Ishikawa (cell line): ENCODE measurements at regions not wholly inside any gene's neighbourhood (a gene's known extent, or its start where the extent isn't known, plus 50 kb on each side); places are given as distances from the start of the nearest gene placed in this dataset.

ENCODE experiments used
- FOXM1 ChIP-seq: IDR thresholded peaks from 2 replicates; pipeline ENCODE4 v1.6.1; 2012; ENCODE audit warnings: low read depth, borderline replicate concordance
- NFIC ChIP-seq: IDR thresholded peaks from 2 replicates; pipeline ENCODE4 v1.6.1; 2012
- RAD21 ChIP-seq: IDR thresholded peaks from 2 replicates; pipeline ENCODE4 v1.6.1; 2012; ENCODE audit warnings: low read depth
- TF ChIP-seq, protein P1 (sequence below): IDR thresholded peaks from 2 replicates; pipeline ENCODE4 v1.6.1; 2012

GRCh38 chr16:73337373-73338296, 289.7 kb upstream of the ZFHX3 start:
- no peak for TF ChIP-seq NFIC
- no peak for TF ChIP-seq FOXM1
- TF ChIP-seq, protein P1, sequence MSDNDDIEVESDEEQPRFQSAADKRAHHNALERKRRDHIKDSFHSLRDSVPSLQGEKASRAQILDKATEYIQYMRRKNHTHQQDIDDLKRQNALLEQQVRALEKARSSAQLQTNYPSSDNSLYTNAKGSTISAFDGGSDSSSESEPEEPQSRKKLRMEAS, result no peak
- TF ChIP-seq RAD21, result no peak
